Frontal cortex (tissue), 3 donors: ENCODE measurements at regions not wholly inside any gene's neighbourhood (a gene's known extent, or its start where the extent isn't known, plus 50 kb on each side); places are given as distances from the start of the nearest gene placed in this dataset.

Experiments
- DNase-seq, 2 donors: peaks; one replicate each; pipeline ENCODE4 v3.0.0; 2012; ENCODE audit warnings: low spot score in 2 of 2
- FAIRE-seq: peaks from 2 replicates; lab custom pipeline; 2012; peaks lifted over from hg19 to GRCh38; lab: Jason Lieb, UNC
- donor health status: control.
- donor health status: control.
- donor health status: control.

DNA sequence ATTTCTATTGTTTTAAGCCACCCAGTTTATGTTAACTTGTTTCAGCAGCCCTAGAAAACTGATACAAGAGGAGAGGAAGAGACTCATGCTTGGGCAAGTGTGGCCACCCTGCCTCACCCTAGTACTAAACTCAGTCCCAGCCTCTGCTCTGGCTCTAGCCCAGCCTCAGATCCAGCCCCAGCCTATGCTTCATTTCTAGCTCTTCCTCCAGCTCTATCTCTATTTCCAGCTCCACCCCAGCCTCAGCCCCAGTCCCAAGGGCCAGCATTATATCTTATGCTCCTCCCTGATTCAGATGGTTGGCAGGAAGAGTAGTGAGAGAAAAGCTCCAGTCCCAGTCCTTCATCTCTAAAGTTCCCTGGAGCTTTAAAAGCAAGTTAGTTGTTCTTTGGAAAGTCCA, 535.5 kb downstream of the PTPRC start:
- DNase-seq (no peak), FAIRE-seq (no peak)

- no peak for DNase-seq
- no peak for FAIRE-seq
These were observed 537.9 kb downstream of the PTPRC start for GRCh38 chr1:199176713-199177112.

DNA sequence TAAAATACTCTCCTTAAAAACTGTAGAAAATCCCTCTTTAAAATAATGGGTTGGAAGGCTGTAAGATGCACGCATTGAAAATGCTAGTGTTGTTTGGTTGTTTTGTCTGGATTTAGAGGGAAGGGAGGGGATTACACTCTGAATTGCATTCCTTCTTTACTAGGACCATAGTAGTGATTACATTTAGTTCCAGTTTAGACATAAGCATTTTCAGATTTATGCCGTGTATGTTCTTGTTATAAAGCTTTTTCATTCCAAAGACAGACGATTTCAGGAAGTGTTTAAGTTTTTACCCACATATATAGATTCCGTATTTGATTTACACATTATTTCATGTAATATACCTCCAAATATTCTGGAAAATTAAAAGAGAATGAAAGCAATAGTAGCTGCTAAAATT, 538.4 kb downstream of the PTPRC start:
- no peak for FAIRE-seq
- DNase-seq = no peak

DNA sequence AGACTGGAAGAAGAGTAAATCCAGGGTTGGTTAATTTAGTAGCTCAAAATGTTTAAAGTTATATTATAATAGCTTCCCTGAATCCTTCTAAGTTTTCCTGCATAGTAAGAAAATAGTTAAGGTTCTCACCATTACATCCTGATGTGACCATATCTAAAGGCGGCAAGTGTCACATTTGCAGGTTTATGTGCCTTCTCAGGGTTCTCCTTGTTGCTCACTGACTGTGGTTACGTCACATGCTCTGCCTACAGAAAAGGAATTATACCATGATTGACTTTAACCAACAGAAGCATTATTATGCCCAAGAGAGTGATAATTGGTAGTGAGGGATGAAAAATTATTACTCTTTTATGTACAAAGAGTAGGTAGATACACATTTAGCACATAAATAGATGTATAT, 539.8 kb downstream of the PTPRC start:
- DNase-seq (no peak), FAIRE-seq (no peak)

- DNase-seq (no peak), FAIRE-seq (no peak)
These were observed 543.5 kb downstream of the PTPRC start for GRCh38 chr1:199182186-199182843.

DNA sequence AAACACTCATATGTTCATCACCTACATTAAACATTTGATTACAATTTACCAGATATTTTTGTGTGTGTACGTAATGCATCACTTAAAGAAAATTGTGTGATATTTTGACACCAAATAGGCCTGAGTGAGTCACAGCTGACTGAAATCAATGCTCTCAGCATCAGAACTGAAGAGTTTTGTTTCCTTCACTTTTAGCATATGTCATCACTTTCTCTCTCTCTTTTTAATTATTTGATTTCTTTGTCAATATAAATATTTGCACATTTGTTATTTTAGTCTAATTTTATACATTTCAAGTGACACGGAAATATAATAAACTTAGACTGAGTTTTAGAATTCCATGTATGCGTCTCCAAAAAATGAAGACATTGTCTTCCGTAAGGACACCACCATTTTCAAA, 545.3 kb downstream of the PTPRC start:
- DNase-seq = no peak
- peak; percentile 28 for FAIRE-seq

DNA sequence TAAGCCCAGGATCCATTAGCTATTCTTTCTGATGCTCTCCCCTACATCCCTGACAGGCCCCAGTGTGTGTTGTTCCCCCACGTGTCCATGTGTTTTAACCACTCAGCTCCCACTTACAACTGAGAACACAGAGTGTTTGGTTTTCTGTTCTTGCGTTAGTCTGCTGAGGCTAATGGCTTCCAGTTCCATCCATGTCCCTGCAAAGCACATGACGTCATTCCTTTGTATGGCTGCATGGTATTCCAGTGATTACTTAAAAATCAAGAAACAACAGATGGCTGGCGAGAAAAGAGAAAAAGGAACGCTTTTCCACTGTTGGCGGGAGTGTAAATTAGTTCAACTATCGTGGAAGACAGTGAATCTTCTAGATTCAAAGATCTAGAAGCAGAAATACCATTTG, 556.0 kb downstream of the PTPRC start:
- FAIRE-seq (no peak), DNase-seq (no peak)

- DNase-seq = no peak
- FAIRE-seq = no peak
These were observed 558.9 kb downstream of the PTPRC start for GRCh38 chr1:199197695-199198094.

DNA sequence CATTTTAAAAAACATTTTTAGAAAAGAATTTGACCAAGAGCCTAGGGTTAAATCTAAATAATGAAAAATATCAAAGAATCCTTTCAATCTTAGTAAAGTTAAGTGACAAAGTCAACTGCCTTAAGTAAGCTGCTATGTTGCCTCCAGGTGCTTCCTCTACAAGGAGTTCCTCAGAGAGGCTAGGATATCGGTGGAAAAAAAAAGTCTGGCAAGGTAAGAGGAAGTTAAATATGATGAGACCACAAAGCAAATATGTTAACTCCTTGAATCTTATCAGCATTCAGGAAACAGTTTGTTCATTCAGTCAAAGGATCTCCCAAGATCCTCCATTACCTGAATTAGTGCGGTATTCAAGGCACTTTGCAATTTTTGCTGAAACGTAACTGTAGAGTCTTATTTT, 563.5 kb downstream of the PTPRC start:
- FAIRE-seq (no peak), DNase-seq (no peak)

DNA sequence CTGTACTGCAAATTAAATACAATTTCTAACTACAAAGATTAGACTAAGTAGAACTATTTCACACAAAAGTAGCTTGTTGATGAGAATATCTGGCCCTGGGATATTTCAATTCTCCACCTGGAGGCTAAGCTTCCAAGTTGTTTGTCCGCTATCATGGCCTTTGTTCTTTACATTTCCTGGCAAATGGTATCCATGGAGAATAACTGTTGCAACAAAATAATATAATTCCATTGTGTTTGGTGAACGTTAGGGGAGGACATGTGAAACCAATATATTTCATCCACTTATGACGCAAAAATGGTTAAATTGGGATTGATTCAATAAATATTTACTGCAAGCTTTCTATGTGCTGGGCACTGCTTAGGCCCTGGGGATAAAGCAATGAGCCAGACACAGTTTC, 565.4 kb downstream of the PTPRC start:
- DNase-seq = no peak
- FAIRE-seq = no peak

DNA sequence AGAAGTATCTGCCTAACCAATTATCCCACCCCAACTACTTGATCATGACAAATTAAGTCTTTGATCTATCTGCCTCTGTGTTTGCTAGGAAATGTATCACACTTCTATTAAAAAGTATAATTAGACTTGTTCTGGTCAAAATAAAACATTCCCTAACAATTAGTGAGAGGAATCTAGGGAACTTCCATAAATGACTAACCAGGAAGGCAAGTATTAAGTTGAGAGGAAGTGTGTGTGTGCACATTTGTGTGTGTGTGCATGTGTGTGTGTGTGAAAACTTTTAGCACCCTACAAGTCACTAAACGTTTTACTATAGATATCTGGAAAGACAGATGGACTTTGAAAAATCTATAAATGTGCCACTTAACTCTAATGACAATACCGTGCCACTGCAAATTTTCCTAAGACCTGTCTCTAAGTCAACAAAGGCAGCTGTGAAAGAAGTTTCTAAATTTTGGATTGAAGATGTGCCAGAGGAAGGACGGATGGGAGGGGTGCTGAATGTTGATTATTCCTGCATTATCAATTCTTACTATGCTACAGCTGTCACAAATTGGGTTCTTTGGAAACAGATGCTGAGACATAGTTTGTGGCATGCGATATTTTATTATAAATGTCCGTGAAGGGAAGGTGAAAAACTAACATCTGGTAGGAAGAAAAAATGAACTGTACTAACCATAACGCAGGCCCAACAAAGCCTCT, 567.1 kb downstream of the PTPRC start:
- no peak for FAIRE-seq
- no peak for DNase-seq

- DNase-seq (no peak), FAIRE-seq (no peak)
These were observed 570.0 kb downstream of the PTPRC start for GRCh38 chr1:199208847-199209246.

DNA sequence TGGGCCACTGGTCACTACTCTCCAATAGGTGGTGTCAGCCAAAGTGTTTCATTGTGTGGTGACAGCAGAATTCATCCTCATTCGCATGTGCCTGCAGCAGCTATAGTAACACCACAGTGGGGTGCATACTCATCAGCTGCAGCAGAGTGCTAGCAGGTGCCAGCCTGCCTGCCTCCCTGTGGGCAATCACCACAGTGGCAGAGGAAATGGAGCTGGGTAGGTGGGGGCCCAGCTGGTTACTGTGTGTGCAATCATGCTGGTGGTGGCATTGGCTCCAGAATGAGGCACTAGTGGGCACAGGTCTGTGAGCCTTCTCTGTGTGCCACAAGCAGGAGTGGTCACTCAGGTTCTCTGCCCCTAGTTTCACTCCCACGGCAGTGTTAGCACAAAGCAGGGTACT, 579.2 kb downstream of the PTPRC start:
- DNase-seq = no peak
- no peak for FAIRE-seq

DNA sequence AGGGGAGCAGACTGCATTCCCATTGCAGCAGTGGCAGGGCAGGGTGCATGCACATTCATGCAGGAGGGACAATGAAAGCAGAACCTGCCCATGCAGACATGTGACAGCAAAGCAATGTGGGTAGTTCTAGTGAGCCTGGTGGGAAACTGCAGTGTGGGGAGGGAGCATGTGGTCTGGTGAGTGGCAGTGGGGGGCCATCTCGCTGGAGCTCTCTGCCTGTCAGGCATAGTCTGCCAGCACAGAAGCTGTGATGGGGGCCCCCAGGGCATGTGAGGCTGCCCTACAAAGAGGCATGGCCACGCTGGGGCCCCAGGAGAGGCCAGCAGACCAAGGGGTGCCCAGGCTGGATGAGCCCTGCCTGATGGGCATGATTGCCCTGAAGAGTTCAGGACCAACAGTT, 579.7 kb downstream of the PTPRC start:
- DNase-seq (no peak), FAIRE-seq (no peak)

DNA sequence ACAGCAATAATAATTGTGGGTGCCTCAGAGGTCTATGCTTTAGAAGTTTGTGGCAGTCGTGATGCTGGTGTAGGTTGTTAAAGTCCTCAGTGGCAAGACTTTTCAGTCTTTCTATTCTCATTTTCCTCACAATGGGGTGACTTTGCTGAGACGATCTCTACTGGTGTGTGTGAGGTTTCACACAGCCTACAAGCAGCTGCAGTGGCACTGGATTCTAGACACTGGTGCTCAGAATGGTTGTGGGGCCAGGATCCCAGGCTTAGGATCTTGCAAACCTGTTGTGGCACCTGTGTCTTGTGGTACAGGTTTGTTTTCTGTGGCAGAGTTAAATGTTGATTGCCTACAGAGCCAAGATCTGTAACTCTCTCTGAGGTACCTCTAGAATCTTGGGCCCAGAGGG, 581.2 kb downstream of the PTPRC start:
- DNase-seq (no peak), FAIRE-seq (no peak)

GRCh38 chr1:199221371-199222150, 582.7 kb downstream of the PTPRC start:
- FAIRE-seq (no peak), DNase-seq (no peak)

DNA sequence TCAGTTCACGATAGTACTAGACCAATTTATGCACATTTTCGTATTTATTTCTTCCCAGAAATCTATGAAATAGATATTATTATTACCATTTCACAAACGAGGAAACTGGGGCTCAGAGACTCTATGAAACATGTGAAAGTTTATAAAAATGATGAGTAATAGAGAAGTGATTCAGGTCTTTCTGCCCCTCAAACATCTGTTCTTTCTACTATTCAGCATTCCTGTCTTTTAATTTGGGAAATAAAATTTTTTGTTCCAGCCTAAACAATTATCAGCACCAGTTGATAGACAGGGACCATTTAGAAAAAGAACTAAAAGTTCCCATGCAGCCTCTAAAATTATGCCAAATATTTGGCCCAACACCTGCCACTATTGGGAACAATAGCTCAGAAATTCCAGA, 585.1 kb downstream of the PTPRC start:
- DNase-seq = no peak
- FAIRE-seq = no peak

DNA sequence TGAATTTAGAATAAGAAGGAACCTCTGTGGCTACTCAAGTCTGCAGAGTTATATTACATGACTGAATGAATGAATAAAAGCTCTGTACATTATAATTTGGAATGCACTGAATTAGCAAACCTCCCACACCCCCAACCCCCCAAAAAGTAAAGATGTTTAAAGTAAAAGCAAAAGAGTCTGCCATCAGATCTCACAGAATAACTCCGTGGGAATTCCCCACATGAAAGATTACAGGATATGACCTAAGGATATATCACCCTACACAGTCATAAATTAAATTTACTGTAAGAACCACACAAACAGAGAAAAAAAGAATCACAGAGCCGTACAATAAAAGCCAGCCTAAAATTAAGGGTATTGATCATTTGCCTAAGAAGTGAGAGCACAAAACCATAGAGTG, 587.3 kb downstream of the PTPRC start:
- DNase-seq (no peak), FAIRE-seq (no peak)

DNA sequence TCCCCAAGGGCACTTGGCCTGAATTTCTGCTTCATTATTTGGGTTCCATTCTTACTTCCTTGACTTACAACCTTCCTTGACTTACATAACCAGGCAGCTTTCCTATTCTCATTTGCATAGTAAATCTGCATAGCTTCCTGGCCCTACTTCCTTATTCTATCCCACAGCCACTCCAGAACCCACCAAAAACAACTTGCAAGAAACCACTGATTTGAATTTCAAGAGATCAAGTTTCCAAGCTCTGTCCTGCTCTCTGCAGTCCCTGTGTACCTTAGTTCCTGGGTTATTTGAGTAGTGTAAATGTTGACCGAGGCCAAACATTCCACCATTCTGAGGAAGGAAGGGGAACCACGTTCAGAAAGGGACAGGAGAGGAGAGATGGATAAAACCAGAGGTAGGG, 603.3 kb downstream of the PTPRC start:
- no peak for FAIRE-seq

DNA sequence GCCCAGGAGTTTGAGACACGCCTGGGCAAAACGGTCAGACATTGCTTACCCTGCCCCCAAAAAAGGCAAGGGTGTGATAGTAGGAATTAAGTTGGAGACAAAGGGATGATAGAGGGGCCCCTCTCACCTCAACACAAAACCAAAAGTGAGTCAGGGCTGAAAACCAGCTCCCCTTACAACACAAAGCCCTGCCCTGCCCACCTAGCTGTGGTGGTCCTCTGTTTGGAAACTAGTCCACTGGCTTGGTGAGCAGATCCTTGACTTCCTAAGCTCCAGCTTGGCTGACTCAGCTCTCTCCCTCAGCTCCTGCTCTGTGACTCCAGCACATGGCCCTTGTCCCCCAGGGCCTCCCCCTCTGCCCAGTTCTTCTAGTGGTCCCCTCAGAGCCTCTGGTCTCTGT, 603.8 kb downstream of the PTPRC start:
- FAIRE-seq (no peak), DNase-seq (no peak)

More for the DNA sequence above, 603.3 kb downstream of the PTPRC start:
- DNase-seq = no peak

GRCh38 chr1:199243423-199244061, 604.7 kb downstream of the PTPRC start:
- DNase-seq (peak; percentile 8), FAIRE-seq (no peak)
